Epithelial cell of prostate (primary cell): ENCODE measurements at regions not wholly inside any gene's neighbourhood (a gene's known extent, or its start where the extent isn't known, plus 50 kb on each side); places are given as distances from the start of the nearest gene placed in this dataset.
"Not testable (repeated sequence)": the region's sequence is repeated elsewhere in the genome, so short reads cannot be mapped to it uniquely, and the experiment has no call there.

Experiments used
- DNase-seq: peaks from one replicate; pipeline ENCODE4 v3.0.0-alpha.2; 2011; ENCODE audit warnings: low read depth, low spot score
- H3K27ac ChIP-seq: fragments of 450-650 bp; 2 replicates; pipeline ENCODE4 v1.5.1; 2017; ENCODE audit warnings: mild to moderate bottlenecking

GRCh38 chr9:84499969-84500582 lies 159.5 kb upstream of the SLC28A3 start:
- no peak overlapping the region for H3K27ac ChIP-seq
- DNase-seq: no peak

- no peak overlapping the region for H3K27ac ChIP-seq
- no peak for DNase-seq
Observed at GRCh38 chr9:84500826-84501225, 160.3 kb upstream of the SLC28A3 start.

GRCh38 chr9:84501587-84501986 lies 161.0 kb upstream of the SLC28A3 start:
- no peak for DNase-seq
- no peak overlapping the region for H3K27ac ChIP-seq

- DNase-seq: no peak
- H3K27ac ChIP-seq: no peak overlapping the region
Observed at GRCh38 chr9:84502066-84502465, 161.5 kb upstream of the SLC28A3 start.

GRCh38 chr9:84504360-84504759 lies 163.8 kb upstream of the SLC28A3 start:
- no peak overlapping the region for H3K27ac ChIP-seq
- no peak for DNase-seq

GRCh38 chr9:84511651-84512050 lies 157.9 kb upstream of the NTRK2 start:
- H3K27ac ChIP-seq: no peak overlapping the region
- DNase-seq: no peak

DNA sequence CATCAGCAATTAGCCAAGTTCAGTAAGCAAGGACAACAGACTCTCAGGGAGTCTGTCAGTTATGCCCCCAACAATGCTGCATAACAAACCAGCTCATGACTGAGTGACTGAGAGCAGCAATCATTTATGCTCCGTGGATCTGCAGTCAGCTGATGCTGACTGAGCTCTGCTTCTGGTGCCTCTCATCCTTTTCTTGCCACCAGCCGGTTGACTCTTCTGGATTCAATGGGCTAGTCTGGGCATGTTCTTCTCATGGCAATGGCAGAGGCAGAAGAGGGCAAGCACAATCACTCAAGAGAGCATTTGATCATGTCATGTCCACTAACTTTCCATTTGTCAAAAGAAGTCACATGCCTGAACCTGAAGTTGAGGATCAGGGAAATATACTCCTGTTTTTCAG lies 157.0 kb upstream of the NTRK2 start:
- peak; percentile 26 for DNase-seq
- peak overlapping the region; percentile 18 for H3K27ac ChIP-seq

DNA sequence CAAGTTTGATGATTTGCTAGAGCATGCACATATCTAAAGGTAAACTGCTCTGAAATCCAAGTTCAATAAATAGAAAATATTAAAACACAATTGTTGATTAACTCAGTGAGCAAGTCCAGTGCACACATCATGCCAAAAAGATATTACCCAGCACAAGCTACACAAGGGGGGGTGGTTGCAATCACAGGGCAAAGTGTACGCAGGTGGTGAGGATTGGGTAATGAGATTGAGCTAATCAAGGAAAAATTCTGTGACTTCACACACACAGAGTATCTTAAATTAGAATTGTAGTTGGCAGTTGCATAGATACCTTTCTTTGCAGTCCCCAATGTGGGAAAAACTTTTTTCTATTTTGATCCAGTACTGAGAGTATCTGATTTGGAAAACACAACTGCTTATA lies 156.1 kb upstream of the NTRK2 start:
- no peak overlapping the region for H3K27ac ChIP-seq
- DNase-seq: no peak

DNA sequence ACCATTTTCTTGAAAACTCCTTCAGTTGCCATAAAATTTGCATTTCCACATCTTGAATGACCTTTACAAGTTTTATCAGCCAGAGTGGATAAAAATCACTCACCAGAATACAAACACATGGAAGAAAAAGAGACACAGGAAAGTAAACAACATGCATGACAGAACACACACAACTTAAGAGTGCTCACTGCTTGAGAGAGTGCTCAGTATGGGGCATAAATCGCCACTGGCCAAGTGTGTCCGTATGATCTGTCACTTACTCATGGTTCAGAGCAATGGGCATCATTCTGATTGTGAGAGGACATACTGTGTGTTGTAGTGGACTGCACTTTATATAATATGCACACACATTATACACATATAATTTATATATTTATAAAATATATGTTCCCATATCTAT lies 155.6 kb upstream of the NTRK2 start:
- DNase-seq: no peak
- H3K27ac ChIP-seq: no peak overlapping the region

DNA sequence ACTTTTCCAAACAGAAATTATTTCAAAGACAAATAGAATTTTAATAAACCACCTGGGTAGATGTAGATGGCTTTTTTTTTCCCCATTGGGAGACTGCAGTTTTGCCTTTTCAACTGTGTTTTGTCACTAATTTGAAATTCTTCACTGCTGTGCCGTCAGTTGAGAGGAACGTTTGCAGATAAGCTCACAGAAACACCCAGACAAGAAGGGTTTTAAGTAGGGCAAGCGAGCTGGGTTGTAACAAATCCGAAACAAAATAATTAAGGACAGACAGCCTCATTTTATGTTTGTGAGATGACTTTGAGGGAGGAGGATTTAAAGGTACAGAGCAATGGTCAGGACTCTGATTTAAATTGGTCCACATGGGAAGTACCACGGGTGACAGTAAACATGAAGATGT lies 155.1 kb upstream of the NTRK2 start:
- DNase-seq: no peak
- H3K27ac ChIP-seq: no peak overlapping the region

GRCh38 chr9:84517026-84517425 lies 152.5 kb upstream of the NTRK2 start:
- no peak for DNase-seq
- no peak overlapping the region for H3K27ac ChIP-seq

DNA sequence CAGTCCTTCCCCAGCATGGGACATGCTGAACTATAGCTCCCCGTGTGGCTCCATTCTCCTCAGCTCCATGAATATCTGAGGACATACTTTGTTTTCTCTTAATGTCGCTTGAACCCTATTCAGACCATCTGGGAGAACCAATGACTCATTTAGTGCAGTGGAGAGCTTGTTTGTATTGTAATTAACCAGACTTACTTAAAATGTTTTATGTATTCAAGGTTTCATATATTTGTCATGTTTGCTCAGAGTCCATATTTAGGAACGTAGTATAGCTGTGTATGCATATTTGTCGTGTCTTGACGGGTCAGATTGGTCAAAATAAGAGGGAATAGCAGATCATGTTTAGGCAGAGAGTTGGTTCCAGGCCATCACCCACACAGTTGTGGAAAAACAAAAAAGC lies 150.1 kb upstream of the NTRK2 start:
- DNase-seq: peak; percentile 18
- no peak overlapping the region for H3K27ac ChIP-seq

DNA sequence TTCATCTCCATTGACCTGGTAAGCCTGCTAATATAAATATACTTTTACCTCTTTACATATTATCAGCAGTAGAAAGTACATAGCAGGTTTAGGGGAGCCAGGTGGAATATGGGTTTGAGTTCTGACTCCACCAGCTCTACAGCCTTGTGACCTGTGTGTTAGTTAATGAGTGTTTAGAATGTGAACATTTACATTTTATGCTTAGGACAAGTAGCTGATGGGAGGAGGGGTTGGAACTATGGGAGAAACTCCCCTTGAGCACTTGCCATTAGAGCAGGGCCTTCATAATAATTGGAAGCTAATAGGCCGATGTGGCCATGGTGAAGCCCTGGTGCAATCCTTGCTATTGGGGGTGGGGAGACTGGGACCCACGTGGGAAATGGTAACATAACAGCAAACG lies 148.3 kb upstream of the NTRK2 start:
- no peak for DNase-seq
- H3K27ac ChIP-seq: no peak overlapping the region

DNA sequence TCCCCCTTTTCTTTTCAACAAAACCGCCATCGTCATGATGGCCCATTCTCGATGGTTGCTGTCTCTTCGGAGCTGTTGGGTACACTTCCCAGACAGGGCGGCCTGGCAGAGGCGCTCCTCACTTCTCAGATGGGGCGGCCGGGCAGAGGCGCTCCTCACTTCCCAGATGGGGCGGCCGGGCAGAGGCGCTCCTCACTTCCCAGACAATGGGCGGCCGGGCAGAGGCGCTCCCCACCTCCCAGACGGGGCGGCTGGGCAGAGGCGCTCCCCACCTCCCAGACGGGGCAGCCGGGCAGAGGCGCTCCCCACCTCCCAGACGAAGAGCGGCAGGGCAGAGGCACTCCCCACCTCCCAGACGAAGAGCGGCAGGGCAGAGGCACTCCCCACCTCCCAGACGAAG lies 143.3 kb upstream of the NTRK2 start:
- not testable (repeated sequence) for DNase-seq, H3K27ac ChIP-seq

DNA sequence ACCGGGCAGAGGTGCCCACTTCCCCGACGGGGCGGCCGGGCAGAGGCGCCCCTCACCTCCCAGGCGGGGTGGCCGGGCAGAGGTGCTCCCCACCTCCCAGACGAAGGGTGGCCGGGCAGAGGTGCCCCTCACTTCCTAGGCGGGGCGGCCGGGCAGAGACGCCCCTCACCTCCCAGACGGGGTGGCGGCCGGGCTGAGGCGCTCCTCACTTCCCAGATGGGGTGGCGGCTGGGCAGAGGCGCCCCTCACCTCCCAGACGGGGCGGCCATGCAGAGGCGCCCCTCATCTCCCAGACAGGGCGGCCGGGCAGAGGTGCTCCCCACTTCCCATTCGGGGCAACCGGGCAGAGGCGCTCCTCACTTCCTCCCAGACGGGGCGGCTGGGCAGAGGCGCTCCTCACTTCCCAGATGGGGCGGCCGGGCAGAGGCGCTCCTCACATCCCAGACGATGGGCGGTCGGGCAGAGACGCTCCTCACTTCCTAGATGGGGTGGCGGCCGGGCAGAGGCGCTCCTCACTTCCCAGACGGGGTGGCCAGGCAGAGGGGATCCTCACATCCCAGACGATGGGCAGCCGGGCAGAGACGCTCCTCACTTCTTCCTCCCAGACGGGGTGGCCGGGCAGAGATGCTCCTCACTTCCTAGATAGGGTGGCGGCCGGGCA lies 142.3 kb upstream of the NTRK2 start:
- H3K27ac ChIP-seq, DNase-seq: not testable (repeated sequence)

DNA sequence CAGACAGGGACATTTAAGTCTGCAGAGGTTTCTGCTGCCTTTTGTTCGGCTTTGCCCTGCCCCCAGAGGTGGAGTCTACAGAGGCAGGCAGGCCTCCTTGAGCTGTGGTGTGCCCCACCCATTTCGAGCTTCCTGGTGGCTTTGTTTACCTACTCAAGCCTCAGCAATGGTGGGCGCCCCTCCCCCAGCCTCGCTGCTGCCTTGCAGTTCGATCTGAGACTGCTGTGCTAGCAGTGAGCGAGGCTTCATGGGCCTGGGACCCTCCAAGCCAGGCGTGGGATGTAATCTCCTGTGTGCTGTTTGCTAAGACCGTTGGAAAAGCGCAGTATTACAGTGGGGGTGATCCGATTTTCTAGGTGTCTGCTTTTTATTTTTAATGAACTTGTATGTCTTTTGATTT lies 133.6 kb upstream of the NTRK2 start:
- DNase-seq, H3K27ac ChIP-seq: not testable (repeated sequence)

GRCh38 chr9:84538879-84539278 lies 130.7 kb upstream of the NTRK2 start:
- H3K27ac ChIP-seq: no peak overlapping the region
- peak; percentile 14 for DNase-seq

DNA sequence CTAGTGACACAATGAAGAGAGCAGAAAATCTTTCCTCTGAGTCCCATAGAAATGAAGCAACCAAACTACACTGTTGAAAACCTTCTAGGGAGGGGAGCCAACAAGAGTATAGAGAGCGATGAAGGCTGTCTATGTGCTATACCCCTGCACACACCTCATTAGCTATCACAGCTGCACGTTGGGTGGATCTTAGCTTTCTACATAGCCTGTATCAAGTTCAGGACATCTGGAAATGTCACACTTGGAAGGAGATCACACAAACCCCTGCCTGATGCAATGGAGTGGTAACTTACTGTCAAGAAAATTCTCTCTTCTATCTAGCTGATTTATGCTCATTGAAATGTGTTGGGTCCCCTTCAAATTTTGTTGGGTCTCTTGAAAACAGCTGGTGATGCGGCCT lies 127.0 kb upstream of the NTRK2 start:
- H3K27ac ChIP-seq: no peak overlapping the region
- no peak for DNase-seq

GRCh38 chr9:84554069-84554664 lies 115.4 kb upstream of the NTRK2 start:
- DNase-seq: no peak
- no peak overlapping the region for H3K27ac ChIP-seq

GRCh38 chr9:84556556-84556955 lies 113.0 kb upstream of the NTRK2 start:
- DNase-seq: peak; percentile 20
- no peak overlapping the region for H3K27ac ChIP-seq

GRCh38 chr9:84557751-84558150 lies 111.8 kb upstream of the NTRK2 start:
- no peak overlapping the region for H3K27ac ChIP-seq
- no peak for DNase-seq

DNA sequence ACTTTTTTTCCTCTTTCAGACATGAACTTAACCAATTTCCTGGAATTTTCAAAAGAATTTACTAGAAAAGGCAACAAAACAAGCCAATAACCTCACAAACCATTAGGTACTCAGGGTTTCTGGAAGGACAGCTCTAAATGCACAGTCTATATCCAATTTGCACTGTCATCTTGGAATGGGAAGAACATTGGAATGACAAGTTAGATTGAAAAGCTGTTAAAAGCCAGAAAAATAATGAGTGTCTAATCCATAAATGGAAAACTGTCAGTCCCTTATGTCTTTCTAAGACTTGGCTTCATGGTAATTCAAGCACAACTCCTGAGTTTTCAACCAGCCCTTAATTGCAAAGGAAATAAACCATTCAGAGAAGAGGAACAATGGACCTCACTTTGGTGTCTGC lies 105.8 kb upstream of the NTRK2 start:
- DNase-seq: no peak
- H3K27ac ChIP-seq: no peak overlapping the region
